ENCODE measurements at regions not wholly inside any gene's neighbourhood (a gene's known extent, or its start where the extent isn't known, plus 50 kb on each side); places are given as distances from the start of the nearest gene placed in this dataset.

DNA sequence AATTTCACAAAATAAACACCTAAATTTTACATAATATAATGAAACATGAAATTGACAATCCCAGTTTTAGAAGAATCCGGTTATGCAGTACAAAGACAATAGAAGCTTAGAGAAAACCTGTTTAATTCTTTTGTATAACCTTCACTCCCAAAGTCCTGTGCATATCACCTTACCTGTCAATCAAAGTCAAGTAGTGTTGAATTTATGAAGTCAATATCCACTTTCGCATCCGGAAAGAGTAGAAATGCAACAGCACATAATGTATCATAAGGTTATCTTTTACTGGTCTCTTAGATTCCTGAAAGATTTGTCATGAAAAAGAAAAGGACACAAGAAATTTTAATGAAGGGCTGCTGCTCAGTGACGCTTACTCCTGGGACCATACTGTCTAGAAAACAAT, 1112.6 kb downstream of the PCDH9 start:
- no TSS peak for BruUV-seq (replicated peaks)
- H3K9ac ChIP-seq (ENCODE audit: low read depth, low read length) = no peak overlapping the region
- no peak overlapping the region for H3K4ac ChIP-seq (ENCODE audit: low read depth, low read length)
- DNase-seq = no peak
- dilution Hi-C loops (cut with HindIII; ENCODE audit: low sequenced_read_pairs, unreplicated experiment) = no loop called here
- H3K27ac ChIP-seq (ENCODE audit: insufficient read depth, low read length) = no peak overlapping the region
- H3K36me3 ChIP-seq (ENCODE audit: control insufficient read depth, insufficient read depth, low read length) = no peaks in the 10 kb centered on the region
- TF ChIP-seq FOS (IDR thresholded peaks at IDR 0.05; ENCODE audit: low read depth, low read length) (no peak), NFE2L2 (IDR thresholded peaks at IDR 0.05; ENCODE audit: low read depth, low read length) (no peak), POLR2A (IDR thresholded peaks at IDR 0.05; ENCODE audit: low read depth, low read length) (no peak), BHLHE40 (IDR thresholded peaks at IDR 0.05; ENCODE audit: low read depth, low read length) (no peak), RFX5 (IDR thresholded peaks at IDR 0.05; ENCODE audit: low read depth, low read length) (no peak), RCOR1 (IDR thresholded peaks at IDR 0.05; ENCODE audit: insufficient replicate concordance, low read length) (no peak), RAD21 (IDR thresholded peaks at IDR 0.05; ENCODE audit: low read length) (no peak), CHD1 (IDR thresholded peaks at IDR 0.05; ENCODE audit: low read depth, low read length) (no peak), SMC3 (IDR thresholded peaks at IDR 0.05; ENCODE audit: low read depth, low read length) (no peak), CEBPB (IDR thresholded peaks at IDR 0.05; ENCODE audit: low read depth, low read length) (no peak), MAZ (IDR thresholded peaks at IDR 0.05; ENCODE audit: borderline replicate concordance, low read depth, low read length) (no peak), MXI1 (IDR thresholded peaks at IDR 0.05; ENCODE audit: borderline replicate concordance, low read depth, low read length) (no peak), MAFK (IDR thresholded peaks at IDR 0.05; ENCODE audit: low read depth, low read length) (no peak), CTCF (conservative IDR thresholded peaks at IDR 0.05; ENCODE audit: low read depth, low read length) (no peak)
- TF ChIP-seq, protein P1, sequence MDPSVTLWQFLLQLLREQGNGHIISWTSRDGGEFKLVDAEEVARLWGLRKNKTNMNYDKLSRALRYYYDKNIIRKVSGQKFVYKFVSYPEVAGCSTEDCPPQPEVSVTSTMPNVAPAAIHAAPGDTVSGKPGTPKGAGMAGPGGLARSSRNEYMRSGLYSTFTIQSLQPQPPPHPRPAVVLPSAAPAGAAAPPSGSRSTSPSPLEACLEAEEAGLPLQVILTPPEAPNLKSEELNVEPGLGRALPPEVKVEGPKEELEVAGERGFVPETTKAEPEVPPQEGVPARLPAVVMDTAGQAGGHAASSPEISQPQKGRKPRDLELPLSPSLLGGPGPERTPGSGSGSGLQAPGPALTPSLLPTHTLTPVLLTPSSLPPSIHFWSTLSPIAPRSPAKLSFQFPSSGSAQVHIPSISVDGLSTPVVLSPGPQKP (IDR thresholded peaks at IDR 0.05; ENCODE audit: borderline replicate concordance, low read depth, low read length) = no peak
- WGBS, 2 experiments (ENCODE audit: extremely low coverage in 2 of 2, insufficient read length in 1 of 2) = no CpG with 5 or more reads among the region's 4 CpGs
- no peak overlapping the region for H2BK15ac ChIP-seq (ENCODE audit: low read depth, low read length)
- H3K56ac ChIP-seq (ENCODE audit: extremely low read depth, insufficient read depth, low read length) = no peak overlapping the region
- H3K4me1 ChIP-seq (ENCODE audit: control insufficient read depth, insufficient read depth, low read length) = no peaks in the 10 kb centered on the region
- no peak overlapping the region for H2AK9ac ChIP-seq (replicated peaks; ENCODE audit: low read depth, low read length, poor library complexity)
- H2BK5ac ChIP-seq (ENCODE audit: low read depth, low read length, poor library complexity, severe bottlenecking) = no peak overlapping the region
- no peaks in the 10 kb centered on the region for H3K79me1 ChIP-seq (ENCODE audit: low read depth in 1 of 2, low read length in 2 of 2)
- no peak overlapping the region for H4K8ac ChIP-seq (ENCODE audit: low read depth in 2 of 2, low read length in 2 of 2)
- no peak overlapping the region for H4K91ac ChIP-seq (ENCODE audit: insufficient read depth, low read depth, low read length)
- H2BK120ac ChIP-seq (ENCODE audit: low read depth, low read length) = no peak overlapping the region
- CTCF ChIA-PET = no interaction called here
- in situ Hi-C loops (cut with MboI; ENCODE audit: low sequenced_read_pairs) = no loop called here
- no peak overlapping the region for H4K5ac ChIP-seq (ENCODE audit: low read depth, low read length)
- H2AK5ac ChIP-seq (ENCODE audit: low read depth, low read length) = no peak overlapping the region
- H3K9me1 ChIP-seq (ENCODE audit: insufficient read depth, low read length) = no peaks in the 10 kb centered on the region
- no peak overlapping the region for H3K4me3 ChIP-seq (ENCODE audit: insufficient read depth, low read depth, low read length)
- H3K9me3 ChIP-seq (ENCODE audit: control insufficient read depth, insufficient read depth, low read length) = no peaks in the 10 kb centered on the region
- H2AFZ ChIP-seq (replicated peaks; ENCODE audit: low read length, poor library complexity) = no peak overlapping the region
- H3K23ac ChIP-seq (ENCODE audit: low read depth, low read length) = no peak overlapping the region
- H3K18ac ChIP-seq (ENCODE audit: low read depth, low read length) = no peak overlapping the region
- POLR2A ChIA-PET (ENCODE audit: unreplicated experiment) = no interaction called here
- no peaks in the 10 kb centered on the region for H4K20me1 ChIP-seq (ENCODE audit: insufficient read depth, low read length)
- H3K27me3 ChIP-seq (ENCODE audit: control insufficient read depth, insufficient read depth, low read length) = no peaks in the 10 kb centered on the region
- no peak for ATAC-seq (ENCODE audit: low read depth)
- H3K14ac ChIP-seq (replicated peaks; ENCODE audit: low read depth, low read length) = no peak overlapping the region
- no peak overlapping the region for H3K4me2 ChIP-seq (ENCODE audit: low read depth, low read length)
- intact Hi-C loops (cut with micrococcal nuclease) = no loop called here
- H2BK20ac ChIP-seq (ENCODE audit: low read depth, low read length) = no peak overlapping the region
